ENCODE measurements at regions not wholly inside any gene's neighbourhood (a gene's known extent, or its start where the extent isn't known, plus 50 kb on each side); places are given as distances from the start of the nearest gene placed in this dataset.

GRCh38 chr10:4352414-4352961, 473.5 kb upstream of the AKR1E2 start:
- H3K4me3 ChIP-seq (ENCODE audit: low read depth, low read length), result no peak overlapping the region
- TF ChIP-seq CTCF (IDR thresholded peaks at IDR 0.05; ENCODE audit: low read depth, low read length), result no peak

- H3K4me3 ChIP-seq (ENCODE audit: low read depth, low read length), result no peak overlapping the region
- TF ChIP-seq CTCF (IDR thresholded peaks at IDR 0.05; ENCODE audit: low read depth, low read length), result no peak
These were observed 474.1 kb upstream of the AKR1E2 start for GRCh38 chr10:4351723-4352413.

- TF ChIP-seq CTCF (IDR thresholded peaks at IDR 0.05; ENCODE audit: low read depth, low read length), result no peak
- H3K4me3 ChIP-seq (ENCODE audit: low read depth, low read length), result no peak overlapping the region
These were observed 478.6 kb upstream of the AKR1E2 start for GRCh38 chr10:4347397-4347796.

GRCh38 chr10:4345877-4346646, 479.9 kb upstream of the AKR1E2 start:
- no peak overlapping the region for H3K4me3 ChIP-seq (ENCODE audit: low read depth, low read length)
- TF ChIP-seq CTCF (IDR thresholded peaks at IDR 0.05; ENCODE audit: low read depth, low read length), result no peak

GRCh38 chr10:4344492-4344994, 481.5 kb upstream of the AKR1E2 start:
- no peak for TF ChIP-seq CTCF (IDR thresholded peaks at IDR 0.05; ENCODE audit: low read depth, low read length)
- H3K4me3 ChIP-seq (ENCODE audit: low read depth, low read length), result peak overlapping the region; percentile 28

GRCh38 chr10:4343873-4344272, 482.1 kb upstream of the AKR1E2 start:
- peak overlapping the region; percentile 28 for H3K4me3 ChIP-seq (ENCODE audit: low read depth, low read length)
- no peak for TF ChIP-seq CTCF (IDR thresholded peaks at IDR 0.05; ENCODE audit: low read depth, low read length)

GRCh38 chr10:4343091-4343490, 482.9 kb upstream of the AKR1E2 start:
- TF ChIP-seq CTCF (IDR thresholded peaks at IDR 0.05; ENCODE audit: low read depth, low read length), result no peak
- no peak overlapping the region for H3K4me3 ChIP-seq (ENCODE audit: low read depth, low read length)
